HG02840 (cell line): ENCODE measurements at regions not wholly inside any gene's neighbourhood (a gene's known extent, or its start where the extent isn't known, plus 50 kb on each side); places are given as distances from the start of the nearest gene placed in this dataset.

ENCODE experiments used
- ATAC-seq: cut with Tn5 transposase; IDR thresholded peaks from one replicate; pipeline ENCODE4 v1.9.1; 2021; ENCODE audit warnings: mild to moderate bottlenecking, moderate library complexity, moderate number of reproducible peaks; ENCODE audit not compliant: unreplicated experiment, low FRiP score

DNA sequence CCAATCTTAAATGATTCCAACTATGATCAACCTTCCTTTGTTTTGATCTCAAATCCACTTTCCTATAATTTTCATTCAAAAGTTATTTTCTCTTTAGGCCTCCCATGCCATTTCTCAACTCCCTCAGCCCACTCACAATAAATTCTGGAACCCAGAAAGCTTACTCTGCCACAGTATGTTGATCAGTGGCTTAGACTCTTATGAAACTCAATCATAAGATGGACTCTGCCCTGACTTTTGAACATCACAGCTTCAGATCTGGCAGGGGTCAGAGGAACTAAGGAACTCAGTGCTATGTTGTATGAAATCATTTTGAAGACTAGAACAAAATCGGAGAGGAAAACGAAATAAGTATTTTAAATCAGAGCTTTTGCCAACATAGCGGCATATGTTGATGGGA is 59.8 kb upstream of the LGALSL start:
- ATAC-seq = no peak

DNA sequence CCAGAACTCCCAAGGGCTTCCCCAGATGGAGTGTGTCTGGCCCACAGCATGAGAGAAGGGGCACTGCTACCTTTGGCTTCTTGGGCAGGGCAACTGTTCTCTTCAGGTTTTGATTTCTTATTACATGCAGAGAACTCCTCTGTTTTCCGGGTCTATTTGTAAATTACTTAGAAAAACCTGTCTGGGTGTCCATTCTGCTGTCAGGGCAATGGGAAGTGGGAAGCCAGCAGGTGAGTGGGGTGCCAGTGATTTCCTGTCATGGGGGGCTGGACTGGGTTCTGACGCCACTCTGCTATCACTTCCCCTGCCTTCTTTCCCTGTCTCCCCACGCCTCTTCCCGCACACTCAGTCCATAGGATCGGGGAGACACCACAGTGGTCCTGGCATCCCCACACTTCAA is 58.0 kb upstream of the LGALSL start:
- no peak for ATAC-seq

DNA sequence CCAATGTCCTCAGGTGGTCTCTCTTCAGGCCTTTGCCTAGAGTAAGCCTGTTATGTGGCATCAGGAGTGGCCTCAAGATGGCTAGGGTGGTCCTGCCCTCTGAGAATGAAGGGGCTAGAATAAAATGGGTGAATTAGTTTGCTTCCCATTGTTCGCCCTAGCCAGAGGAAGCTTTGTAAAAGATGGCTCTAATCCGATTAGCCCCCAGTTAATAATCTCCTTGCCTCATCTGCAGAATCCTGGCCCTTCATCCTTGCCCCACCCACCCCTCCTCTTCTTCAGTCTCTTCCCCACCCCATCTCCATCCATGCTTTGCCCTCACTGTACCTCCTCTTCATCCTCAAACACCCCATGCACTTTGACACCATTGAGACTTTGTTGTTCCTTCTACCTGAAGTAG is 57.4 kb upstream of the LGALSL start:
- no peak for ATAC-seq

DNA sequence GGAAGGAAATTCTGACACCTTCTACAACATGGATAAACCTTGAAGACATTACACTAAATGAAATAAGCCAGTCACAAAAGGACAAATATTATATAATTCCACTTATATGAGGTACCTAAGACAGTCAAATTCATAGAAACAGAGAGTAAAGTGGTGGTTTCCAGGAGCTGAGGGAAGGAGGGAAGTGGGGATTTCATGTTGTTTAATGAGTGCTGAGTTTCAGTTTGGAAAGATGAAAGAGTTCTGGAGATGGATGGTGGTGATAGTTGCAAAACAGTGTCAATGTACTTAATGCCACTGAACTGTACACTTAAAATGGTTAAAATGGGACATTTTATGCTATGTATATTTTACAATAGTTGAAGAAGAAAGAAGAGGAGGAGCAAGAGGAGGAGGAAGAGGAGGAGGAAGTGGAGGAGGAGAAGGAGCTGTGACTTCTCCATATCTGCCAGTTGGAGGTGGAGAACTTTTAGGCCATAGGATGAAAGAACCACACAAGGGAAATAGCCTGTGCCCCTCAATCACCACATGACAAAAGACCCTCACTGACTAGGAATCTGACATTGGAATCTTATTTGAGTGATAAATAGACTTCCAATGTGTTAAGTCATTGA is 55.3 kb upstream of the LGALSL start:
- no peak for ATAC-seq

DNA sequence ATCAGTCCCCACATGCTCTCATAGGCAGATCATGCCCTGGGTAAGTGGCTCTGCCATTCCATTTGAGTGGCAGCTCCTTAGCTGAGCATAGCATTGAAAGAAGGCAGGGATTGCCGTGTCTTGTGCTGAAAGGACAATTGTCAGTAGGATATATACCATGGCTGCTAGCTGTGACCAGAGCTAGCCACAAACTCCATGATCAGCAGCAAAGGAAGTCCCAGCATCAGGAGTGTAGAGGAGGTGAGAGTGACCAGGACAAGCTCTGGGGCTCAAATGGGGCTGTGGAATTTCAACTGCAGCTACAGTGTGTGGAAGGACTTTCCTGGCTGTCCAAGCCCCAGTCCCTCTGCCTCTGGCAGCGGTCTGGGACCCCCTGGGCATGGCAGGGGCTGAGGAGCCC is 54.4 kb upstream of the LGALSL start:
- ATAC-seq = no peak

DNA sequence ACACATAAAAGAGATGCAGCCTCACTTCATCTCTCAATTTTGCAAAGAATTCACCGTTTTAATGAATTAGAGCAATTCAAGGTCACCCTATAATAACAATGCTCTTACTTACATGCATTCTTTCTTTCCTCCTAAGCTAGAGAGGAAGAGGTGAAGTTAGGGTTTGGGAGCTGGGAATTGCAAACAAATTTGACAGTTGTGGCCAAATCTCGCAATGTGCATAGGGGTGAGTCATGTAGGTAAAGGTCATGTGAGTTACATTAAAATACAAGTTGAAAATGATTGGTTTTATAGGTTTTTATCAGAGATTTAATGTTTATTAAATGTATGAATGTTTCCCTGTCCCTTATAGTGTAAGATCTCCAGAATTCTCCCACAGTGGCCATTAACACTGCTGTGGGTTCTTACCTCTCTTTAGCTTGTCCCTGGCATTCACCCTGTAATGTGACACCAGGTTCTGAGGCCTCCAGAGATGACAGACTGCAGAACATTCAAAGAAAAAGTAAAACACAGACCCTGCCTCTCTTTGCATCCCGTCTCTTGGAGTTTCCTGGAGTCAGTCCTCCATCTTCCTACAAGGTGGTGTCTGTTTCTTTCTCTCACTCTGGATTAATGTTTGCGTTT is 53.7 kb upstream of the LGALSL start:
- ATAC-seq = no peak

DNA sequence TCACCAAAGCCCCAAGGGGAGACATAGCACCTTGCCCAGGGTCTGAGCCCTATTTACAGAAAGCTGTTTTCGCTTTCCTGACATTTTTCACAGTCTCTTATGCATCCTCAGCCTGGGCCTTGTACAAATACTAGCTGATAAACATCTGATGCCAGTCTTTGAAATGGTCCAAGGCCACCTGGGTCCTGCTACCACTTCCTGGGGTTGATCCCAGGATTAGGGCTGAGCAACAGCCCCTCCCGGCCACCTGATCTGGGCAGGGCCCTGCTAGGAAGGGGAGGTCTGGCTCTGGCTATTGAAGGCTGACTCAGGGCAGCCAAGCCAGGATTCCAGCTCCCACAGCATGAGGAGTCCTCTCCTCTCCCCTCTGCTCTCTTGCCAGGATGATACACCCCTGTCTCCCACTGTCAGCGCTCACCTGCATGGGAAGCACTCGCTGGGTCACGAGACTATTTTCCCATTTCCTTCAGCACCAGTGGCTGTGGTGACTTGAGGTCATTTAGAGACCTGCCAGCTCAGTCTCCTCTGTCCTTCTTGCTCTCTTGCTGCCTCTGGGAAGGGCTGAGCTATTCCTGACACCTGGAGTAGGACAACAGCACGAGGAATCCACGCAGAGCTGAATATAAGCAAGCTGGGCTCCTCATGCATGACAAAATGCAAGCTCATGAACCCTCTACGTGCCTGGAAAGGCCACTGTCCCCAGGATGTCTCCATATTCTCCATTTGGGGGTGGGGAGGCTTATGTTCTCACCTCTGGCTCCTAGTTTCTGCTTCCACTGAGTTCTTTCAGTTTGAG is 53.0 kb upstream of the LGALSL start:
- no peak for ATAC-seq

DNA sequence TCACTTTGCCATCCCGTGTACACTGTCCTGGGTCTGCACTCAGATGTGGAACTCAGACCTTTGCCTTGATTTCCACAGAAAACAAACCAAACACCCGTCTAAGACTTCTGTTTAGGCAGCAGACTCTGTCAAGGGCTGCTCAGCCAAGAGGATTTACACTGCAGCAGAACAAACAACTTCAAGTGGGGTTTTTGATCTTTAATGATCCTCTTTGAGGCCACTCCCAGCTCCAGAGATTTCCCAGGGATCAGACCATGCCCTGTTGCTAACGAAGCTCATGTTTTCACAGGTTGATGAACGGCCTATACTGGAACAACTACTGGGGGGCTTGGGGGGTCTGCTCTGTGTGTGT is 52.5 kb upstream of the LGALSL start:
- no peak for ATAC-seq

DNA sequence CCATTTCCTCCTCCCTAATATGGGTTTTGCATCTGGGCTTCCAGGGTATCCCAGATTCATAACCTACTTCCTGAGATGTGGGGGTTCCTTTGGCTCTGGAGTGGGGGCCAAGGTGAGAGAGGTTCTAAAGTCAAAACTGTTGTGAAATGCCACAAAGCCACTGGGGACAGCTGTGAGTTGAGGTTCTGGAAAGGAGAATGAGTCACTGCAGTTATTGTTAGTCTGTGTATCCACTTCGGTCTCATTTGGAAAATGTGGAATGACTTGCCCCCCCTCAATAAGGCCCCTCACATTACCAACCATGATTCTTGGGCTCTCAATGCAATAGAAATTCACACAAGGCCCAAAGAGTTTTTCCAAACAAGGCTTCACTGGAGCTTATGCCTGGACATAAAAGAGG is 51.1 kb upstream of the LGALSL start:
- ATAC-seq = no peak

DNA sequence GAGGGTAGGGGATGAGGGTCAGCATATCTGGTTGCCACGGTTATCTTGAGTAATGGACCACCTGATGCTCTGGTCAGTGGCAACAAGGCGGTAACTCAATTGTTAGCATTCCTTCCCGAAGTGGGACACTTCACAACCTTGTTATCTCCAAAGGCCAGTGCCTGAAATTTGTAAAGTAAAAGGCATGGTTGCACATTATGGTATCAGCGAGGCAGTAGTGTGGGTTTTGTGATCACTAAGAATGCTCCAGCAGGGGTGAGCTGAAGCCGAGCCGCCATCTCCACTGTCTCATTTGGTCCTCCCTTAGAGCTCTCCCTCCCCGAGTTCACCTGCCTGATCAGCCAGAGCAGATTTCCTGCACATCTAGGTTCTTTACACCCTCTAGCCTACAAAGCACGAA is 50.5 kb upstream of the LGALSL start:
- no peak for ATAC-seq

DNA sequence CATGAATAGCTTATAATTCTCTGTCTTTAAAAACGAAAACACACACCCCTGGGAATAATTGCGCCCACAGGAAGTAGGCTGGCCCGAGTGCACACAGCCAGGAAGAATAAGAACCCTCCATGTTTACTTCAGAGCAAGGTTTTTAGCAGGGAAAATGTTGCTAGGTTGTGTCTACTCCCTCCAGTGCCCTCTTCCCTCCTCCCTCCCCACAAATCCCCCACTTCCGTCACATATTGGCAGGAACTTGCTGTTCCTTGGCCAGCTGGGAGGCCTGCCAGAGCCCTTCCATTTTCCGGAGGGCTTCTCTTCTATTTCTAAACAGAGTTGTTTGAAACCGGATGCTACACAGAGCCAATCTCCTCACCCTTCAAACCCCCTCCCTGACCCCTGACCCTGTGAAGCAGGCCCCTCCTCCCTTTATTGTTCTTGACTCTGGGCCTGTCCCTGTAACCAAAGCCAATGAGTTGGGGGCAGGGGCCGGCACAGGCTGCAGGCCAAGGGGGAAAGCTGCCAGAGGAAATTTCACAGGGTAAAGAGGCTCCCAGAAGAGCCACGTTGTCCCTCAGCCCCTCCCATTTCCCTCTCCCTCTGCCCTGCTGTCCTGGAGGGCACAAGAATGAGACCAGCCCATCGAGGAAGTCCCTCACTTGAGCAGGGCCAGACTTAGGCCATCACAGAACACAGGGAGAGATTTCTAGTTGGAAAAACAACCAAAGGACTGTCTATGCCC is 49.8 kb upstream of the LGALSL start:
- ATAC-seq = no peak
